Epithelial cell of proximal tubule (primary cell): ENCODE measurements at regions not wholly inside any gene's neighbourhood (a gene's known extent, or its start where the extent isn't known, plus 50 kb on each side); places are given as distances from the start of the nearest gene placed in this dataset.

Source experiments
- DNase-seq: peaks from one replicate; pipeline ENCODE4 v3.0.0-alpha.2; 2011; ENCODE audit warnings: low read depth
- H3K4me3 ChIP-seq: 2 replicates; pipeline ENCODE4 v1.5.1; 2011; ENCODE audit warnings: low read depth, mild to moderate bottlenecking, low read length
- TF ChIP-seq, protein P1 (sequence below): conservative IDR thresholded peaks from 2 replicates; pipeline ENCODE4 v1.5.1; 2012; ENCODE audit warnings: low read depth, mild to moderate bottlenecking, low read length

DNA sequence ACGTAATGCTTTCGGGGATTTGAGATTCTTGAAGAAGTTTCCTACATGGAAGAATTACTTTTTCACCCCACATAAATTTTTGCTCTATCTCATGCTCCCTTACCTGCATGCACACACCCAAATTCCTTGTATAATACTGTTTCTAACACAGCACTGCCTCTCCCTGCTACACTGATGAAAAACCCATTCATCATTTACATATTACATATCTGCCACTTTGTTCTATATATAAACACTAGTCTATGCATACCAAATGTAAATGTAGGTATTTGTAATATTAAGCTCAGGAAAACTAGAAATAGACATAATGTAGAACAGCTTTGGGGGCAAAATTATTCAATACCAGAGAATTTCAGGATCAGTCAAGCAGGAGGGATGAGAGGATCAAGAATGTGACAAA, 182.6 kb upstream of the SEMA6D start:
- DNase-seq: no peak
- H3K4me3 ChIP-seq: no peak overlapping the region
- TF ChIP-seq, protein P1, sequence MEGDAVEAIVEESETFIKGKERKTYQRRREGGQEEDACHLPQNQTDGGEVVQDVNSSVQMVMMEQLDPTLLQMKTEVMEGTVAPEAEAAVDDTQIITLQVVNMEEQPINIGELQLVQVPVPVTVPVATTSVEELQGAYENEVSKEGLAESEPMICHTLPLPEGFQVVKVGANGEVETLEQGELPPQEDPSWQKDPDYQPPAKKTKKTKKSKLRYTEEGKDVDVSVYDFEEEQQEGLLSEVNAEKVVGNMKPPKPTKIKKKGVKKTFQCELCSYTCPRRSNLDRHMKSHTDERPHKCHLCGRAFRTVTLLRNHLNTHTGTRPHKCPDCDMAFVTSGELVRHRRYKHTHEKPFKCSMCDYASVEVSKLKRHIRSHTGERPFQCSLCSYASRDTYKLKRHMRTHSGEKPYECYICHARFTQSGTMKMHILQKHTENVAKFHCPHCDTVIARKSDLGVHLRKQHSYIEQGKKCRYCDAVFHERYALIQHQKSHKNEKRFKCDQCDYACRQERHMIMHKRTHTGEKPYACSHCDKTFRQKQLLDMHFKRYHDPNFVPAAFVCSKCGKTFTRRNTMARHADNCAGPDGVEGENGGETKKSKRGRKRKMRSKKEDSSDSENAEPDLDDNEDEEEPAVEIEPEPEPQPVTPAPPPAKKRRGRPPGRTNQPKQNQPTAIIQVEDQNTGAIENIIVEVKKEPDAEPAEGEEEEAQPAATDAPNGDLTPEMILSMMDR: no peak

DNA sequence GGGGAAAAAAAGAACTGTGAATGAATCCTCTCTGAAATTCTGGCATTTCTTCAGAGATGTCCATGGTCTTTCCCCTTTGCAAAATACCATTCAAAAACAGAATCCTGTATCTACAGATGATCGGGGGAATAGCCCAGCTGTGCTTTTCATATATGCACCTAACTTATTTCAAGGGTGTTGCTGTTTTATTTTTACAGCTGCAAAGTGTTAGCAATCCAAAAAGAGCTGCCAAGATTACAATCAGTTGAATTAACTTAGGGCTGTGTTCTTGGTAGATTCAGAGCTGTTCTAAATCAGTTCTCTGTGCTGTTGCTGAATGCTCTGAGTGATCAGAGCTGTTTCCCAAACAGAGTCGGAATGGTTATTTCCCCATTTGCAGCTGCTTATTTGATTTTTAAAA, 175.7 kb upstream of the SEMA6D start:
- H3K4me3 ChIP-seq: no peak overlapping the region
- TF ChIP-seq, protein P1: no peak
- DNase-seq: no peak

DNA sequence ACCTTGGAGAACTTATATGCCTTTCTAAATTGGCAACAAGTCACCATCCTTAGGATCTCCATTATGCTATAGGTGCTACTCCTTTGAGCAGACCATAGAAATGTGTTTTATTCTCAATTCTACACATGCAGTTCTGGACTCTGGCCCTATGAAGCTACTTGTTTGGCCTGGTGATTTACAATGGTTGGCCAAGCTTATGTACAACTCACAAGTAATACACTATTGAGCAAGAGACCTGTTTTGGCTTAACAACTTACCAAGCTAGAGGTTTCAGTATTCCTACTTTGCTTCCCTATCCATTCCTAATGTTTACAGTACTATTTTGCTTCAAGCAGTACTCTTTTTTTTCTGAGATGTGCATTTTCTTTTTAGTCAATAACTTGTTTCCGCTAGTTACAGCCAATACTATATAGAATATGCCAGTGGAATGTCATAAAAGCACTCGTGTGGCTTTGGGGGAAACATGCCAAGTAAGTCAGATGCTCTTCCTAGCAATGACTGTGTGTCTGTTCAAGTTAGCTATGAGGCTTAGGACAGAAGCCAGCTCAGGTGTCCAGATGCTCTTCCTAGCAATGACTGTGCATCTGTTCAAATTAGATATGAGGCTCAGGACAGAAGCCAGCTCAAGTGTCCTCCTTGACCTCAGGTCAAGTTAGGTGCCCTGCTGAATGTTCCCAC, 174.9 kb upstream of the SEMA6D start:
- no peak for DNase-seq

DNA sequence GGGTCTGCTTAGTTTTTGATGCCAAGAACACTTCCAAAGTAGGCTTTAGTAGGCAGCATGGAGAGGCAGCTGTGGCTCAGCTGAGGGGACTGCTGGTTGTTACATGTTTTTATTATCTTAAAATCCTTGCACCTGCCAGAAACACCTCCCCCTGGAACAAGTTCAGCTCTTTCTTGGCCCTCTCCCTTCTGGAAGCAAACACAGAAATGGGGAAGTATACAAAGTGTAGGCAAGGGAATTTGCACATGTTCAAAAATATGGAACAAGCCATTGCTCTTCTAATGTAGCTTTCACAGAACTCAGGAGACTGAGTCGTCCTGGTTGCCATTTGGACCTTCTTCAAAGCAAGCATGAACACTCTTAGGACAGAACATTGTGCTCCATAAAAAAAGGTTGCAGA, 169.1 kb upstream of the SEMA6D start:
- TF ChIP-seq, protein P1: no peak
- no peak for DNase-seq
- H3K4me3 ChIP-seq: no peak overlapping the region

More for the DNA sequence above, 174.9 kb upstream of the SEMA6D start:
- TF ChIP-seq, protein P1: no peak
- no peak overlapping the region for H3K4me3 ChIP-seq

DNA sequence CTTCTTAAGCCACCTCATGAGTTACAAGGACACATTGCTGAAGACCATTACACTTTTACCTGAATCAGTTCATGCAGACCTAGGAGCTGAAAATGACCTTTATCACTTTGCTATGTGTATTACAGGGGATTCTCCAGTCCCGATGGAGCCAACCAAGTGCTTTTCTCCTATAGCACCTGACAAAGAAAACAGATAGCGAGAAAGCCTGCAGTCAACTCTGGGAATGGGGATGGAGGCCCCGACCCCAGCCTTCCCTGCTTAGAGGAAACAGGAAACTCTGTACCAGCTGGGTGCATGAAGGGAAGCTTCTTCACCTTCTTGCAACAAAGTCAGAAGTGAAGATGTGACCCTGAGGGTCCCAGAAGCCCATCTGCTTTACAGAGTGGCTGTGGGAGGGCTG, 168.3 kb upstream of the SEMA6D start:
- TF ChIP-seq, protein P1: no peak
- no peak for DNase-seq
- H3K4me3 ChIP-seq: no peak overlapping the region

DNA sequence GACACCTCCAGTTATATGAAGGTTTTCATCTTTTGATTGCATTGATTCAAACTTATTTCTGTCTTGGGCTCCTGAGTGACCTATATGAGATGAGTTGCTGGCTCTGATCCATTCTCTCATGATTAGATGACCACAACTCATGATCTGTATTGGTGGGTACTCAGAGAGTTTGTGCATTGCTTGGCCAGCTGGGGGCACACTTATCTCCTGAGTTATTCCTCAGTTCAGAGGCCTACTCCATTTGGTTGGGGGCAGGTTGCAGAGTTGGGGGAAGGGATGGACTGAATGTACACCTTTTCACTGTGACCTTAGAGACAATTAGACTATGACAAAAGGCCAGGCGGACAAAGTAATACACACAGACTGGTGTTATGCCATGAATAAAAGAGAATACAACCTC, 166.2 kb upstream of the SEMA6D start:
- TF ChIP-seq, protein P1: peak; percentile 31
- no peak overlapping the region for H3K4me3 ChIP-seq
- DNase-seq: no peak

DNA sequence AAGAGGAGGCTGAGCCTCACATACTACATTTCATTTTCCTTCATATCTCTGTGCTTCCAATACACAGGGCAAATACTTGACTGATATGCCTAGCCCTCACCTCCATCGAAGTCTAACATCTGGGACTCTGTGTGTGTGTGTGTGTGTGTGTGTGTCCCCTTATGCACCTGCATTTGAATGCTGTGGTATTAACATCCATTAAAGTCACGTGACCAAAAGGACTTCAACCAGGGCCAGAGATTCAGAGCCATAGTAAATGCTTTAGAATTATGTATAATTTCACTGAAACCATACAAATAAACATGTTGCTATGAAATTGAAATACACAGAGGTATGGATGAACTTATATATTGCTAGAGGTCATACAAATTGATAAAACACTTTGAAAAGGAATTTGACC, 165.8 kb upstream of the SEMA6D start:
- no peak for DNase-seq
- H3K4me3 ChIP-seq: no peak overlapping the region
- TF ChIP-seq, protein P1: no peak
